ENCODE measurements at regions not wholly inside any gene's neighbourhood (a gene's known extent, or its start where the extent isn't known, plus 50 kb on each side); places are given as distances from the start of the nearest gene placed in this dataset.

DNA sequence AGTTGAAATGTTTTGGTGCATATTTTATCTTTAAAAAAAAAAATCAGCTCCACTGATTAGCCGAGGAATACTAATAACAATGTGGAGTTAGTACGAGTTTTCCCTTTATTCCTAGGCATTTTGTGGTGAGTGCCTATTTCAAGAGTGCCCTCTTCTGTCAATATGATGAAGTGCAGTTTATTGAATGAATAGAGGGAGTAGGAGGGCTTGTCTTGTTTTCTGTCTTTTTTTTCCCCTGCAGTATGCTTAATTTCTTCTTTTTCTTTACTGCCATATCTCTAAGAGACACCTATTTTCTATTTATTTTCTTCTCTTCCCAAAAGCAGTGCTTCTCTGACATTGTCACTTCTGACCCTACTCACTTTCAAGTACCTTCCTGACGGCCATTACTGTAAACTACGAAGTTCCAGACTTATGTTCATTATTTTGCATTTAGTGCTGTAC lies 169.6 kb upstream of the PITX1 start:
- Histone ChIP-seq H3K27me3 (ENCODE audit: insufficient read depth, low read depth) (no peaks in the 10 kb centered on the region), H3K79me2 (ENCODE audit: insufficient read depth, low read depth) (no peaks in the 10 kb centered on the region), H3K27ac (no peak overlapping the region), H3K4me2 (no peak overlapping the region), H3K9ac (no peak overlapping the region), H2AFZ (ENCODE audit: low read depth) (no peak overlapping the region), H3K4me3 (IDR thresholded peaks at IDR 0.05; ENCODE audit: insufficient read depth, low read depth, low read length) (no peak overlapping the region), H3K36me3 (ENCODE audit: insufficient read depth) (no peaks in the 10 kb centered on the region), H3K4me1 (ENCODE audit: low read depth, poor library complexity, severe bottlenecking) (no peaks in the 10 kb centered on the region), H4K20me1 (ENCODE audit: insufficient read depth) (no peaks in the 10 kb centered on the region)
- TF ChIP-seq, protein P1, sequence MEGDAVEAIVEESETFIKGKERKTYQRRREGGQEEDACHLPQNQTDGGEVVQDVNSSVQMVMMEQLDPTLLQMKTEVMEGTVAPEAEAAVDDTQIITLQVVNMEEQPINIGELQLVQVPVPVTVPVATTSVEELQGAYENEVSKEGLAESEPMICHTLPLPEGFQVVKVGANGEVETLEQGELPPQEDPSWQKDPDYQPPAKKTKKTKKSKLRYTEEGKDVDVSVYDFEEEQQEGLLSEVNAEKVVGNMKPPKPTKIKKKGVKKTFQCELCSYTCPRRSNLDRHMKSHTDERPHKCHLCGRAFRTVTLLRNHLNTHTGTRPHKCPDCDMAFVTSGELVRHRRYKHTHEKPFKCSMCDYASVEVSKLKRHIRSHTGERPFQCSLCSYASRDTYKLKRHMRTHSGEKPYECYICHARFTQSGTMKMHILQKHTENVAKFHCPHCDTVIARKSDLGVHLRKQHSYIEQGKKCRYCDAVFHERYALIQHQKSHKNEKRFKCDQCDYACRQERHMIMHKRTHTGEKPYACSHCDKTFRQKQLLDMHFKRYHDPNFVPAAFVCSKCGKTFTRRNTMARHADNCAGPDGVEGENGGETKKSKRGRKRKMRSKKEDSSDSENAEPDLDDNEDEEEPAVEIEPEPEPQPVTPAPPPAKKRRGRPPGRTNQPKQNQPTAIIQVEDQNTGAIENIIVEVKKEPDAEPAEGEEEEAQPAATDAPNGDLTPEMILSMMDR (conservative IDR thresholded peaks at IDR 0.05; ENCODE audit: low read depth, low read length), result no peak; the same call in 1 of the 2 replicates

DNA sequence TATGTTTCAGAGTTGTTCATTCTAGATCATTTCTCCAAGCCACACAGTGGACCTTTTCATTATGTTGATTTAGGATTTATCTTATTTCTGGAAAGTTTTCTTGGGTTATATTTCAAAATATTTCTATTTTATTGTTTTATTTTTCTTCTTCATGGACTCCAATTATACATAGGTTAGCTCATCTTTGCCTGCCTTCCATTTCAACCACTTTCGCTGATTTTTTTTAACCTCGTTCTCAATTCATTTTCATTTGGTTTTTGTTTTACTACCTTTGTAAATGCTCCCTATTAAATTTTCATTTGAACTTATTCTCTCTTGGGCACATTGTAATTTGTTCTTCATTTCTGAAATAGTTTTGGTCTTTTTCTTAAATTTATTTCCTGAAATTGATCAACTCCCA lies 169.0 kb upstream of the PITX1 start:
- Histone ChIP-seq H3K4me3 (IDR thresholded peaks at IDR 0.05; ENCODE audit: insufficient read depth, low read depth, low read length) (no peak overlapping the region), H3K9ac (no peak overlapping the region), H3K27ac (no peak overlapping the region), H3K4me1 (ENCODE audit: low read depth, poor library complexity, severe bottlenecking) (no peaks in the 10 kb centered on the region), H3K4me2 (no peak overlapping the region), H2AFZ (ENCODE audit: low read depth) (no peak overlapping the region), H3K27me3 (ENCODE audit: insufficient read depth, low read depth) (no peaks in the 10 kb centered on the region), H3K79me2 (ENCODE audit: insufficient read depth, low read depth) (no peaks in the 10 kb centered on the region), H3K36me3 (ENCODE audit: insufficient read depth) (no peaks in the 10 kb centered on the region), H4K20me1 (ENCODE audit: insufficient read depth) (no peaks in the 10 kb centered on the region)
- TF ChIP-seq, protein P1 (conservative IDR thresholded peaks at IDR 0.05; ENCODE audit: low read depth, low read length), result no peak

DNA sequence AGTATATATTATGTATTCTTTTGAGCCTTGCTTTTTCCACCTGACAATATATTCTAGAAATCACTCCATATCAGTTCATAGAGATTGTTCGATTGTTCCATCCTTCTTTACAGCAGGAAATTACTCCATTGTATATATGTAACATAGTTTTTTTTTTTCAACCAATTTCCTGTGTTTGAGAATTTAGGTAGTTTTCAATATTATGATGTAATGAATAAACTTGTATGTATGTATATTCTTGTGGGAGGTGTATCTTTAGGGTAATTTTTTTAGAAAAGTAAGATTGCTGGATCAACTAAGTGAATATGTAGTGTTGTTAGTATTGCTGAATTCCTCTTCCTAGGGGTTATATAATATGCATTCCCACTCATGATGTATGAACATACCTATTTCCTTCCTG lies 165.9 kb upstream of the PITX1 start:
- Histone ChIP-seq H3K4me1 (ENCODE audit: low read depth, poor library complexity, severe bottlenecking) (no peaks in the 10 kb centered on the region), H4K20me1 (ENCODE audit: insufficient read depth) (no peaks in the 10 kb centered on the region), H2AFZ (ENCODE audit: low read depth) (no peak overlapping the region), H3K79me2 (ENCODE audit: insufficient read depth, low read depth) (no peaks in the 10 kb centered on the region), H3K36me3 (ENCODE audit: insufficient read depth) (no peaks in the 10 kb centered on the region), H3K27me3 (ENCODE audit: insufficient read depth, low read depth) (no peaks in the 10 kb centered on the region), H3K9ac (no peak overlapping the region), H3K4me2 (no peak overlapping the region), H3K27ac (no peak overlapping the region), H3K4me3 (IDR thresholded peaks at IDR 0.05; ENCODE audit: insufficient read depth, low read depth, low read length) (no peak overlapping the region)
- TF ChIP-seq, protein P1 (conservative IDR thresholded peaks at IDR 0.05; ENCODE audit: low read depth, low read length), result no peak

DNA sequence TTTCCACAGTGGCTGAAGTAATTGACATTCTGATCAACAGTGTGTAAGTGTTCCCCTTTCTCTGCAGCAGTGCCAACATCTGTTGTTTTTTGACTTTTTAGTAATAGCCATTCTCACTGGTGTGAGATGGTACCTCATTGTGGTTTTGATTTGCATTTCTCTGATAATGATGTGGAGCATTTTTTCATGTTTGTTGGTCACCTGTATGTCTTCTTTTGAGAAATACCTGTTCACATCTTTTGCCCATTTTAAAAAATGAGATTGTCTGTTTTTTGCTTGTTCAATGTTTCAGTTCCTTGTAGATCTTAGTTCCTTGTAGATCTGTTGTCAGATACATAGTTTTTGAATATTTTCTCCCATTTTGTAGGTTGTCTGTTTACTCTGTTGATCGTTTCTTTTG lies 162.5 kb upstream of the PITX1 start:
- Histone ChIP-seq H4K20me1 (ENCODE audit: insufficient read depth) (no peaks in the 10 kb centered on the region), H3K27ac (no peak overlapping the region), H3K27me3 (ENCODE audit: insufficient read depth, low read depth) (no peaks in the 10 kb centered on the region), H3K36me3 (ENCODE audit: insufficient read depth) (no peaks in the 10 kb centered on the region), H3K9ac (no peak overlapping the region), H3K4me3 (IDR thresholded peaks at IDR 0.05; ENCODE audit: insufficient read depth, low read depth, low read length) (no peak overlapping the region), H2AFZ (ENCODE audit: low read depth) (no peak overlapping the region), H3K4me1 (ENCODE audit: low read depth, poor library complexity, severe bottlenecking) (peaks cover 3% of the 10 kb centered on the region), H3K4me2 (no peak overlapping the region), H3K79me2 (ENCODE audit: insufficient read depth, low read depth) (no peaks in the 10 kb centered on the region)
- TF ChIP-seq, protein P1 (conservative IDR thresholded peaks at IDR 0.05; ENCODE audit: low read depth, low read length), result no peak

DNA sequence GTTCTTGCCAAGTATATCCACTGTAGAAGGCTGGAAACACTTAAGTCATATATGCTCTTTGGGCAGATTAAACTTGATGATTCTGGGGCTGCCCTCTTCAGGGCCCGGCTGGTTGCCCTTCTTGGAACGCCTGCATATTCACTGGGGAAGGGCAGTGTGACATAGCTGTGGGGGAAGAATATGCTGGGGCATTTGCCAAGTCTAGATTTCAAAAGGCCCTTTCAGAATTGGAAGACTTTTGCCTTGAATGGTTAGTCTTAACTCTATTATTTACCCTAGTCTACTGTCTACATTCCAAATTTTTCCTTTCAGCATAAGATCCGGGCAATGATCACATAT lies 161.2 kb upstream of the PITX1 start:
- Histone ChIP-seq H3K27ac (no peak overlapping the region), H4K20me1 (ENCODE audit: insufficient read depth) (no peaks in the 10 kb centered on the region), H3K4me3 (IDR thresholded peaks at IDR 0.05; ENCODE audit: insufficient read depth, low read depth, low read length) (no peak overlapping the region), H2AFZ (ENCODE audit: low read depth) (no peak overlapping the region), H3K4me2 (no peak overlapping the region), H3K27me3 (ENCODE audit: insufficient read depth, low read depth) (no peaks in the 10 kb centered on the region), H3K9ac (no peak overlapping the region), H3K4me1 (ENCODE audit: low read depth, poor library complexity, severe bottlenecking) (peaks cover 3% of the 10 kb centered on the region), H3K79me2 (ENCODE audit: insufficient read depth, low read depth) (no peaks in the 10 kb centered on the region), H3K36me3 (ENCODE audit: insufficient read depth) (no peaks in the 10 kb centered on the region)
- TF ChIP-seq, protein P1 (conservative IDR thresholded peaks at IDR 0.05; ENCODE audit: low read depth, low read length), result no peak
